HG02840 (cell line): ENCODE measurements at regions not wholly inside any gene's neighbourhood (a gene's known extent, or its start where the extent isn't known, plus 50 kb on each side); places are given as distances from the start of the nearest gene placed in this dataset.

Experiments
- ATAC-seq: cut with Tn5 transposase; IDR thresholded peaks from one replicate; pipeline ENCODE4 v1.9.1; 2021; ENCODE audit warnings: mild to moderate bottlenecking, moderate library complexity, moderate number of reproducible peaks; ENCODE audit not compliant: unreplicated experiment, low FRiP score

- no peak for ATAC-seq
Observed at GRCh38 chr4:4642496-4643000, 100.7 kb upstream of the STX18 start.

- no peak for ATAC-seq
Observed at GRCh38 chr4:4641661-4642495, 100.0 kb upstream of the STX18 start.

DNA sequence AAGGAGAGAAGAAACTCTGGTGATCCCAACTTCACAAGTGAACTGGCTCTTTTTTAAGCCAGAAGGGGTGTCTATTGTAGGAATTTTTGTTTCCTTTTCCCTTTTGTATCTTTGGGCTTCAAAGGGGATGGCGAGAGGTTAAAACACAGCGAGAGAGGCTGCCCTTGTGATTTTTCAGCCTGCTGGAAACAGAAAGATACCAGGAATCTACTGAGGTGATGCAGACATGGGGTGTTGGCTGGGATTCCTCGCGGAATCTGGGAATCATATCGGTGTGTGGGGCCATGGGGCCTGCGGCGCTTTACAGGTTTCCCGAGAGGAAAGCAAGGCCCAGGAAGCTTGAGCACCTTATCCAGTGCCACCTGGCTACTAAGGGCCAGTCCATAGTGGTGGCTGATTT is 99.4 kb upstream of the STX18 start:
- no peak for ATAC-seq

DNA sequence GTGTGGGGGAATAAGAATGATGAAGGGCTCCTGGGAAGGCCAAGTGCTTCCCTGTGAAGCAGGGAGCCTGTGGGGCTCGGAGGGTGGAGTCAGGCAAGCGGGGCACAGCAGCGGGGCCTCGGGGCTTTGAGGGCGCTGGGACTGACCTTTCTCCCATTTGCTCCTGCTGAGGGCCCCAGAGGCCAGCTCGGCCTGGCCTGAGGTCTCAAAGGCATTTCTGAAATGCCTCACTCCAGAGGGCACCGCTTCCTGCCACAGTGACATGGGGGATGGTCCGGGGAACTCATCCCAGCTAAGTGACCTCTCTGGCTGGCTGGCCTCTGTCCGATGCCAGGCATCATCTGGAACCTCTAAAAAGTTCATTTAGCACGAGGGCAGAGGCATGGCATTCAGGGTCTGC is 98.8 kb upstream of the STX18 start:
- ATAC-seq, result no peak

GRCh38 chr4:4639370-4639769 is 97.5 kb upstream of the STX18 start:
- ATAC-seq, result no peak

- ATAC-seq, result peak; percentile 79
Observed at GRCh38 chr4:4637710-4638109, 95.9 kb upstream of the STX18 start.

- no peak for ATAC-seq
Observed at GRCh38 chr4:4633431-4633830, 91.6 kb upstream of the STX18 start.

- ATAC-seq, result no peak
Observed at GRCh38 chr4:4631150-4631549, 89.3 kb upstream of the STX18 start.

- no peak for ATAC-seq
Observed at GRCh38 chr4:4627906-4628305, 86.1 kb upstream of the STX18 start.

- no peak for ATAC-seq
Observed at GRCh38 chr4:4627111-4627510, 85.3 kb upstream of the STX18 start.

- ATAC-seq, result no peak
Observed at GRCh38 chr4:4625488-4625887, 83.6 kb upstream of the STX18 start.

DNA sequence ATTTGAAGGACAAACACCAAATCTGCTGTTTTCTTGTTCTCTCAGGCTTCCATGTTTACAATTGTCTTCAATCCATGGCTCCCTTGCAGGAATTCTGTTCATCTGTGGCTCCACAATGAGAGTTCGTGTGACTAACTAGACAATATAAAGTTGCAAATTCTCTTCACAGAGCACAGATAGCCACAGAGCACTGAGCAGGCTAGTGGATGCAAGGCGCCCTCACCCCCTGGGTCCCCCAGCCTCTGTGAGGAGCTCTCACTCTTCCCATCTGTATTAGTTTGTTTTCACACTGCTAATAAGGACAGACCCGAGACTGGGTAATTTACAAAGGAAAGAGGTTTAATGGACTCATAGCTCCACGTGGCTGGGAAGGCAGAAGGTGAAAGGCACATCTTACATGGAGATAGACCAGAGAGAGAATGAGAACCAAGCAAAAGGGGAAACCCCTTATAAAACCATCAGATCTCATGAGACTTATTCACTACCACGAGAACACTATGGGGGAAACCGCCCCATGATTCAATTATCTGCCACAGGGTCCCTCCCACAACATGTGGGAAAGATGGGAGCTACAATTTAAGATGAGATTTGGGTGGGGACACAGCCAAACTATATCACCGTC is 82.5 kb upstream of the STX18 start:
- no peak for ATAC-seq

DNA sequence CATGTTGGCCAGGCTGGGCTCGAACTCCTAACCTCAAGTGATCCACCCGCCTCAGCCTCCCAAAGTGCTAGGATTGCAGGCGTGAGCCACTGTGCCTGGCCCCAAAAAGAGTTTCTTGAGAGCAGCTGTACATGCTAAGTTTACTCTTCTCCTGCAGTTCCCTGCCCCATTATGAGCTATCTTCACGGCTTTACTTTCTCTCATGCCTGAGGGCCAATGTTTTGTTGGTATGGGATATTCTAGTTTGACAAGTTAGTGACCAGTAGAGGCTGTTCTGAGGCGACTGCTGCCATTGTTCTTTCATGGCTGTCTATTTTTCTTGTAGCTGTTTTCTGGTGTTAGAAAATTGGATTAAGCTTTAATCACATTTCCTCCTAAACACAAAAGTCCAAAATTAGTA is 78.0 kb upstream of the STX18 start:
- no peak for ATAC-seq

DNA sequence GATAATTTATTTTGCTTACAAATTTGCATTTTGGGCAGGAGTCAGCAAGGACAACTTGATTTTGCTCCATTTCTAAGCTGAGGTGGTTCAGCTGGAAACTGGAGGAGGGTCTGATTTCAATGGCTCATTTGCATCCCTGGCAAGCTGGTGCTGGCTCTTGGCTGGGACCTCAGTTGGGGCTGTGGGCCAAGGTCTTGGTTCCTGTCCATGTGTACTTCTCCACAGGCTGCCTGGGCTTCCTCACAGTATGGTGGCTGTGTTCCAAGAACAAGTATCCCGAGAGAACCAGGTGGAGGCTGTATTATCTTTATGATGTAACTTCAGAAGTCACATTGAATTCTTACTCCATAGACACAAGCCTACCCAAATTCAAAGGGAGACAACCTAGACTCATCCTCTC is 77.0 kb upstream of the STX18 start:
- no peak for ATAC-seq

GRCh38 chr4:4614925-4615678 is 73.3 kb upstream of the STX18 start:
- ATAC-seq, result no peak

- ATAC-seq, result no peak
Observed at GRCh38 chr4:4613641-4614286, 71.9 kb upstream of the STX18 start.

DNA sequence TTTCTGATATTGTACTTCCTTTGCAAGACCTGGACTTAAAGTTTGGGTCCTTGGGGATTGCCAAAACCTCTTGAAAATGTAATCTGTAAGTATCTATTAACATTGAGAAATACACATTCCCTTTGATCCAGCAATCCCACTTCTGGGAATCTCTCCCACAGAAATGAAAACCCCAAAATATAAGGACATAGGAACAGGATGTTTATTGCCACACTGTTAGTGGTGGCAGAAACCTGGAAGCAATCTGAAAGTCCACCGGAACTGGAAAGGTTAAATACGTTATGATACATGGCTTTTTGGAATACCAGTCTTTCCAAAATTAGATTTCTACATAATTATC is 71.2 kb upstream of the STX18 start:
- no peak for ATAC-seq

DNA sequence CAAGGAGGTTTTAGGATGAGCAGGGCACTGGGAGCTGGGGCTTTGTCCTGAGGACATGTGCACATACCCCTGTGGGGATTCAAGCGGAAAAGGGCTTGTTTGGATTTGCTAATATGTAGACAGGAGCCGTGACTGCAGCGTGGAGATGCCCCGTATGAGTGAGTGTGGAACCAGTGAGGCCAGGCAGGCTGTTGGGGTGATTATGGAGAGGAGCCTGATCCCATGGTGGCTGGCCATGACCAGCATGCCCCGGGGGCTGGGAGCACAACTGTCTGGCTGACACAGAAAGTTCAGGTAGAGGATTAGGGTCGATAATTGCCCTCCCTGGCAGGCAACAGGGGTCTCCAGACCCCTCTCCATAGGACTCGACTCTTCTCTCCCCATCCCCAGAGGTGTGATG is 68.8 kb upstream of the STX18 start:
- ATAC-seq, result no peak

GRCh38 chr4:4609622-4610334 is 67.9 kb upstream of the STX18 start:
- no peak for ATAC-seq

GRCh38 chr4:4608214-4608537 is 66.3 kb upstream of the STX18 start:
- no peak for ATAC-seq
